ENCODE measurements at regions not wholly inside any gene's neighbourhood (a gene's known extent, or its start where the extent isn't known, plus 50 kb on each side); places are given as distances from the start of the nearest gene placed in this dataset.

- Histone ChIP-seq H3K4me1 (ENCODE audit: insufficient read depth) (no peaks in the 10 kb centered on the region), H3K4me3 (no peak overlapping the region), H3K27me3 (no peaks in the 10 kb centered on the region), H3K27ac (no peak overlapping the region), H3K36me3 (no peaks in the 10 kb centered on the region), H3K9me3 (no peaks in the 10 kb centered on the region)
- intact Hi-C loops (cut with DNase I) = no loop called here
- TF ChIP-seq CTCF (IDR thresholded peaks at IDR 0.05) = no peak
- TF ChIP-seq EP300 (IDR thresholded peaks at IDR 0.05) = no peak
- no peak for TF ChIP-seq POLR2A (IDR thresholded peaks at IDR 0.05)
- 75 to 89% (median 85%) methylated on average over 3 of the region's 3 CpGs for WGBS, 3 donors
- DNase-seq = no peak
These were observed 187.9 kb downstream of the CDC14C start for GRCh38 chr7:49112222-49112621.

GRCh38 chr7:49112647-49113046 lies 188.3 kb downstream of the CDC14C start:
- Histone ChIP-seq H3K27ac (no peak overlapping the region), H3K4me1 (ENCODE audit: insufficient read depth) (no peaks in the 10 kb centered on the region), H3K27me3 (no peaks in the 10 kb centered on the region), H3K36me3 (no peaks in the 10 kb centered on the region), H3K4me3 (no peak overlapping the region), H3K9me3 (no peaks in the 10 kb centered on the region)
- WGBS, 3 donors = 76 to 79% (median 76%) methylated on average over 5 of the region's 5 CpGs
- intact Hi-C loops (cut with DNase I) = no loop called here
- TF ChIP-seq CTCF (IDR thresholded peaks at IDR 0.05) (no peak), EP300 (IDR thresholded peaks at IDR 0.05) (no peak), POLR2A (IDR thresholded peaks at IDR 0.05) (no peak)
- no peak for DNase-seq

GRCh38 chr7:49119706-49120105 lies 195.4 kb downstream of the CDC14C start:
- Histone ChIP-seq H3K27ac (no peak overlapping the region), H3K36me3 (no peaks in the 10 kb centered on the region), H3K27me3 (no peaks in the 10 kb centered on the region), H3K9me3 (no peaks in the 10 kb centered on the region), H3K4me3 (no peak overlapping the region), H3K4me1 (ENCODE audit: insufficient read depth) (no peaks in the 10 kb centered on the region)
- TF ChIP-seq CTCF (IDR thresholded peaks at IDR 0.05) (no peak), EP300 (IDR thresholded peaks at IDR 0.05) (no peak), POLR2A (IDR thresholded peaks at IDR 0.05) (no peak)
- intact Hi-C loops (cut with DNase I) = no loop called here
- WGBS, 3 donors = 97 to 100% (median 98%) methylated on average over 2 of the region's 2 CpGs
- no peak for DNase-seq

- WGBS, 3 donors = 61 to 68% (median 63%) methylated on average over 3 of the region's 3 CpGs
- H3K4me1 ChIP-seq (ENCODE audit: insufficient read depth) = no peaks in the 10 kb centered on the region
- intact Hi-C loops (cut with DNase I) = no loop called here
- H3K9me3 ChIP-seq = no peaks in the 10 kb centered on the region
- H3K27me3 ChIP-seq = no peaks in the 10 kb centered on the region
- no peak overlapping the region for H3K27ac ChIP-seq
- TF ChIP-seq POLR2A (IDR thresholded peaks at IDR 0.05) (no peak), EP300 (IDR thresholded peaks at IDR 0.05) (no peak), CTCF (IDR thresholded peaks at IDR 0.05) (no peak)
- no peaks in the 10 kb centered on the region for H3K36me3 ChIP-seq
- DNase-seq = no peak
- H3K4me3 ChIP-seq = no peak overlapping the region
These were observed 200.9 kb downstream of the CDC14C start for GRCh38 chr7:49125246-49125645.
